HG03439 (cell line): ENCODE measurements at regions not wholly inside any gene's neighbourhood (a gene's known extent, or its start where the extent isn't known, plus 50 kb on each side); places are given as distances from the start of the nearest gene placed in this dataset.
A peak's percentile ranks its signal among the peaks of the same experiment; 100 is the strongest.

Experiments
- ATAC-seq: cut with Tn5 transposase; IDR thresholded peaks from one replicate; pipeline ENCODE4 v1.9.1; 2021; ENCODE audit warnings: mild to moderate bottlenecking, moderate library complexity; ENCODE audit not compliant: unreplicated experiment

- ATAC-seq: no peak
Measured at GRCh38 chr5:99928490-99928889, 606.7 kb upstream of the FAM174A start.

DNA sequence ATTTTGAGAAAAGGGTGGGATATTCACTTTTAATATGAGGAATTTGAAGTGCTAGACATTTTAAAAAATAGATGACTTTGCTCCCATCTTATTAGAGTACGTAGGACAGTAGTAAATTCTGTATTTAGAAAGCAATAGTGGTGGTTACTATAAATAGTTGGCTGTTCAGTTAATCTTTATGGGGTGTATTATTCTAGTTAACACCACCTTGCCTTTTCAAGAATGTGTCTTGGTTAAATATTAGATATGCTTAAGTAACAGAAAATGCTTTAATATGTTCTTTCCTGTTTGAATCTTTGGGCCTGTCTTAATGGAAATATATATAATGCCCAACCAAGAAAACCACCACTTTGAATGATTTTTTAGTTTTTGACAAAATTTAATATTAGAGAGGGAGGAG, 608.7 kb upstream of the FAM174A start:
- ATAC-seq: no peak

- no peak for ATAC-seq
Measured at GRCh38 chr5:99922386-99922785, 612.8 kb upstream of the FAM174A start.

- no peak for ATAC-seq
Measured at GRCh38 chr5:99911971-99912370, 623.2 kb upstream of the FAM174A start.

GRCh38 chr5:99906776-99907175, 628.4 kb upstream of the FAM174A start:
- no peak for ATAC-seq

- ATAC-seq: no peak
Measured at GRCh38 chr5:99901972-99902371, 633.2 kb upstream of the FAM174A start.

DNA sequence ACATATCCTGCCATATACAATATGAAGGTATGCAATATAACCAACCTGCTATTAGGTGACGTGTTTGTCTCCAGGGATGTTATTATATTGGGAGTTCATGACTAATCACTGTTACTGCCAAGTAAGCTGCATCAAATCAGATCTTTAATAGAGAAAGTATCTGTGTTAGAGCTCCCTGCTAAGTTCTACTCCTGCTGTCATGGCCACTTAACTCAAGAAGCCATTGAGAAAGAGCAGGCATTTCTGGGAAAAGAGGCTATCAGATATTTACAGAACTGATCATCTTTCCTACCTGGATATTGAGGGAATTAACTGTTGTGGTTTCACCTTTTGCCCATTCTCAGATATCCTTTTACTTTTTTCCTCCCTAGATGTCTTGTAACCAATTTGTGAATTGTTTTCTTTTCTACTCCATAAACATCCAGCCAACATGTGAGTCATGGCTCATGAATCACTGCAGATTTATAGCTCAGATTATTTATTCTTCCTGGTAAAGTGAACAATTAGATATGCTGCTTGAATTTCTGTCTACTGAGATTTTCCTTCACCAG, 634.8 kb upstream of the FAM174A start:
- no peak for ATAC-seq

DNA sequence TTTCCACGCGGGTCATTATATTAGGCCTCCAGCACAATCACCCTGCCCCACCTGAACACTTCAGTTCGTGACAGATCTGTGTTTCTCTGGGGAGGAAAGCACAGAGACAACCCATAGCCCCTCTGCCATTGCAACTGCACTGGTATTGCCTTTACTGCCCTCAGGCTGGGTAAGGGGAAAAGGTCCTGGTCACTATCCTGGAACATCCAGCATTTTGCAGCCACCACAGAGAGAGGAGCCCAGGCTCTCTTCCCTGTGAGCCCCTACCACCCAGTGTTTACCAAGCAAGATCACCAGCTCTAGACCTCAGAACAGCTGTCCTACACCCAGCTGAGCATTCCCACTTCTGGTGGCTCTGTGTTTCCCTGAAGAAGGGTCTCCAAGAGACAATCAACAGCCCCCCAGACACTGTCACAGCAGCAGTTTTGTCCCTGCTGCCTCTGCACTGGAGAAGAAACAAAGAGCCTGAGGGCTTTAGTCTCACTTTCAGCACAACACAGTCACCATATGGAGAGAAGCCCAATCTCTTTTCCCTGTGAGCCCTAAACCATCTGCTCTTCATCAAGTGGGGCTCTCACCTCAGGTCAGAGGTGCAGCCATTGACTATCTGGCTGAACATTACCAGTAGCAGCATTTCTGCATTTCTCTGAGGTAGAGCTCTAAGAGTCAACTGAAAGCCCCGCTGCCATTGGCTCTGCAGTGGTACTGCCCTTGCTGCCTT, 655.2 kb upstream of the FAM174A start:
- ATAC-seq: no peak

- ATAC-seq: no peak
Measured at GRCh38 chr5:99878830-99879229, 656.3 kb upstream of the FAM174A start.

- peak; percentile 88 for ATAC-seq
Measured at GRCh38 chr5:99866740-99867139, 668.4 kb upstream of the FAM174A start.

DNA sequence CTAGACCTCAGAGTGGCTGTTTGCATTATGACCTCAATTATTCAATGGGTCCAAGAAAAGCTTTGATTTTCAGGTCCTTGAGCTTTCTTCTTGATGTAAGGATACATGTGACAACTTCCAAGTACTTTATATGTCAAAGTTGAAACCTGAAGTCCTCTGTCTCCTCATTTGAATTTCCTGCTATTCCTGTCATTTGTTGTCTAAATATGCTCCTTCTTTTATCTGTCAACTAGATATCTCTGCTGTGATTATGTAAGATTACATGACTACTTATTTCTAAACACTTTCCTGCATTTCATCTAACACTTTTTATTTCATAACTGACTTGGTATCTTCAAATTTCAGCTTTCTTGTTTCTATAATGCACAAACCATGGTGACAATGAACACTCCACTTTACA, 670.0 kb upstream of the FAM174A start:
- no peak for ATAC-seq

DNA sequence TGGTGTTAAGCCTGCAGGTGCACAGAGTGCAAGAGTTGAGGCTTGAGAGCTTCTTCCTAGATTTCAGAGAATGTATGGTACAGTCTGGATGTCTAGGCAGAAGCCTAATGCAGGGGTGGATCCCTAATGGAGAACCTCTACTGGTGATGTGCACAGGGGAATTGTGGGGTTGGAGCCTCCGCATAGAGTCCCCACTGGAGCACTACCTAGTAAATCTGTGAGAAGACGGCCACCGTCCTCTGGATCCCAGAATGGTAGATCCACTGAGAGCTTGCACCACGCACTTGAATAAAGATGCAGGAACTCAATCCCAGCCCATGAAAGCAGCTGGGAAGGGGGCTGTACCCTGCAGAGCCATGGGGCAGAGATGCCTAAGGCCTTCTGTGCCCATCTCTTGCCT, 699.4 kb upstream of the FAM174A start:
- no peak for ATAC-seq

GRCh38 chr5:99827136-99827535, 708.0 kb upstream of the FAM174A start:
- ATAC-seq: no peak

GRCh38 chr5:99817796-99818195, 717.4 kb upstream of the FAM174A start:
- ATAC-seq: no peak

DNA sequence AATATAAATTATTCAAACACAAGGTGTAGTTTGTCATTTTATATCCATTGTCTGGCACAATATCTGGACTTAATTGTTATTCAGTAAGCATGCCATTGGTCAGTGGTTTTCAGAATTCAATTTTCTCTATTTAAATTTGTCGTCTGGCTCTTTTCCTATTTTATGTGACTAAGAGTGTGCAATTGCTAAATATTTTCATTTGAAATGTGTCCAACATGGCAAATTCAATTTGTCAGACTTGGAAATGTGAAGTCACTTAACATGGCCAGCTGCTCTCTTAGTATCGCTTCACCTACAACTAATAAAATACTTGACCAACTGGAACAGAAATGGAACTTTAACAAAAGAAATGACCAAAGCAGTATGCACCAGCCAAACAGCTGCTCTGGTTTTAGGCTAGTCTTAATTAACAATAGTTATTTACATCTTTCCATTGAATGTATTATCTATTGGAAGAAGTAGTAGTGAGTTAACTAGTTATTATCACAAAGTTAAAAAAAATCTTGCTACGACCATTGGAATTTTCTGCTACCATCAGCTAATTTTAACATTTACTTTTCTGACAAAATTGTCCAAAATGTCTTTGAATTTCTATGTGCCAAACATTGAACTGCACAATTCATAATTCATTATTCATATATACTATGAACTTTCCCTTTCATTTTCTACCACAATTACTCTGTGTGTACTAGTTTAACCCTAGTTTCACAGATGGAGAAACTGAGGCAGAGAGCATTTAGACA, 720.7 kb upstream of the FAM174A start:
- ATAC-seq: no peak

DNA sequence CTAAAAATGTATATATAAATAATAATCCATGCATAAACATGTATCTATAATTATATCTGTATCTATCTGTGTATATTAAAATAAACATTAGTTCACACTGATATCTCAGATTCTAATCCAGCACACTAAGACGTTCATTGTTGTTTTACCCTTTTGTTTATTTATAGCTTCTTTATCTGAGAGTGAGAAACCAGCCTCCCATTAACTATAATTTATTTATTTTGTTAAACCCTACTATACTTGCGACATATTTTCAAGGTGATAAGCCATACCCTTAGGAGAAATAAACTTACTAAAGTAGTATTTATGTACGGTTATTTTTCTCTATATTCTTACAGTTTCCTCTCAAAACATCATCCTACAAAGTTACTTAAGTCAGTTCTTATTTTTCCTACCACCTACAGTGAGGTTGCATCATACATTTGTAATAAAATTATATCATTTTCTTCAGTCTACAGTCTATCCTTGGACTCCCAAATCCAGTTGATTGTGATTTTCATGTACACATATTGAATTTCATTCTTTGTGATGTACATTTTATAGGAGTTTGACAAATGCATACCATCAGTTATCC, 726.4 kb upstream of the FAM174A start:
- no peak for ATAC-seq

- no peak for ATAC-seq
Measured at GRCh38 chr5:99807346-99807745, 727.8 kb upstream of the FAM174A start.

DNA sequence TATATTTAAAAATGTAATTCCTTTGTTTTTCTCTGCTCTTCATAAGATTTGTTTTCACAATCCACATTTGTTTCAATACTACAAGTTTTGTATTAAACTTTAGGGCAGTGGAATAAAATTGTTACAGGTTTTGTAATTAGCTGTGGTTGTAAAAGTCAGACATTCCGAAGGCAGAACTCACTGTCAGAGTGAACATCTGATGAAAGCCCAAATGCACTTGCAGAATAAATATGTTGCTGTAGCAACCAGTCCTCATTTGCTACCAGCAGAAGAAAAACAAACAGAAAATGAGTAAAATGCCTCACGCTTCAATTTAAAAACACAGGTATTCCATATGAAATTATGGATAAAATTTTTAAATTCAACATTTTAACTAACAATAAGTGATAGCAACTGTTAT, 740.1 kb upstream of the FAM174A start:
- no peak for ATAC-seq

DNA sequence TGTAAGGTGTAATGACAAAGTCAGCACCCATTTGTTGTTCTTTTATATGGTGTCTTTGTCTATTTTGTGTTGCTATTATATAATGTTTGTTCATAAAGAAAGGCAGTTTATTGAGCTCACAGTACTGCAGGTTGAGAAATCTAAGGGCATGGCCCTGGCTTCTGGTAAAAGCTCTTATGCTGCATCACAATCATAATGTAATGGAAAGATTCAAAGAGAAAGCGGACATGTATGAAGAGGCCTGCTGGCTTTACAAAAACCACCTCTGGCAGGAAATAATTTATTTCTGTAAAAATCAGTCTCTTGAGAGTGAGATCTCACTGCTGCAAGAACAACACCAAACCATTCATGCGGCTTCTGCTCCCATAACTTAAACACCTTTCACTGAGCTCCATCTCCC, 746.7 kb upstream of the FAM174A start:
- no peak for ATAC-seq

DNA sequence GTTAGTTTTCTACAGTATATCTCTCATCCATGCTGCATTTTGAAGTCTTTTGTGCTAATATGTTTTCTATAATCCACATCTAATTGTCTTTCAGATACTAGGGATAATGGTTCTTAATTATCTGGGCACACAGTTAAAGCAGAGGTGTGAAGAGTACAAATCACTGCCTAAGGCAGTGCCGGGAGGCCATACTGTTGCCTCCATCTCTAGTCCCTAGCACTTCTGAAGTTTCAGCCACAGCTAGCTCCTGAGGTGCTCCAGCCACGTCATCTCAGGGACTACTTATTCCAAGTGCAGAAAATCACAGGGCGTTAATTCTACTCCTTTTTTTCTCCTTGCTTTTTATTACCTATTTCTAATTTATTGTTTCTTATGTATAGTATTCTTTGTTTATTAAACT, 760.0 kb upstream of the FAM174A start:
- no peak for ATAC-seq

DNA sequence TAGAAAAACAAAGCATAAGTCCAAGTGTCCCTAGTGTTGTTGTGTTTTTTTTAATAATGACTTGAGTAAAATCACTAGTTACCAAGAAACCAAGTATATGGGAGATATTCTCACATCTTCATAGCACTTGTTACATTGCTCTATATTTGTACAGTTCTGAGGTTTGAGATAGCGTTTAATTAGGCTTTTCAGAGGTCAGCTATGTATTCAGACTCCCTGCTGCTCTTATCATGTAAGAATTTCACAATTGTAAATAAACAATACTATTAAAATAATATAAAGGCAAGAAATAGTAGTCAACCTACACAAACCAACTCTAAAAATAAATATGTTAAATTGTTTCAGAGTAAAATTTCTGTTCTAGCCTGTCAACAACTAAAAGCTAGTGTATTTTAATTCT, 761.9 kb upstream of the FAM174A start:
- no peak for ATAC-seq

DNA sequence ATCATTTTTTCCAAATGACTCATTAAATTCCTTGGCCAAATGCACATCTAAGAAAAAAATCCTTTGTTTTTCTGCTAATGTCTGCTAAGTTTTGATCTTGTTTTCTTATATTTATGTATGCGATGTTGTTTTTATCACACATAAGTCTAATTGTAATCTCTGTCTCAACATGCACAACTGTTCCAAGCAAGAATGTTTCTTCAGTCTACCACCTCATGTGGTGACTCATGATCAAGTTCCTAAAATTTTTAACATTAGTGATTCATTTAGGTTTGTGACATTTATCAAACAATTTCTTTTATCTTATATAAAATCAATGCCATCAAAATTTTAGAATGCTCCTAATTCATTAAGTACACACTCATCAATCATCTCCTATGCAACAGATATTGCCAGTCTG, 763.9 kb upstream of the FAM174A start:
- no peak for ATAC-seq
